ENCODE measurements at regions not wholly inside any gene's neighbourhood (a gene's known extent, or its start where the extent isn't known, plus 50 kb on each side); places are given as distances from the start of the nearest gene placed in this dataset.

- no TSS peak for BruUV-seq (replicated peaks)
- no peak overlapping the region for H3K4me3 Mint-ChIP-seq (ENCODE audit: unreplicated experiment)
- H3K9me3 Mint-ChIP-seq (ENCODE audit: unreplicated experiment) = no peaks in the 10 kb centered on the region
- DNase-seq (ENCODE audit: unreplicated experiment) = no peak
- H3K4me1 Mint-ChIP-seq (ENCODE audit: insufficient read depth, unreplicated experiment) = no peaks in the 10 kb centered on the region
- CTCF ChIA-PET = interaction anchor here (0.6 kb wide), 1 partner anchor 1918 kb away, joined by 3 read pairs; no protein-coding TSS in a partner anchor
- no peak for TF ChIP-seq CTCF (IDR thresholded peaks at IDR 0.05; ENCODE audit: unreplicated experiment)
- intact Hi-C loops (cut with micrococcal nuclease) = no loop called here
- no peaks in the 10 kb centered on the region for H3K27me3 Mint-ChIP-seq (ENCODE audit: insufficient read depth, unreplicated experiment)
- POLR2A ChIA-PET = no interaction called here
- H3K36me3 Mint-ChIP-seq (ENCODE audit: insufficient read depth, unreplicated experiment) = no peaks in the 10 kb centered on the region
- H3K27ac Mint-ChIP-seq (ENCODE audit: low read depth, unreplicated experiment) = no peak overlapping the region
Measured at GRCh38 chr16:59148056-59148768, 414.1 kb upstream of the GOT2 start.

DNA sequence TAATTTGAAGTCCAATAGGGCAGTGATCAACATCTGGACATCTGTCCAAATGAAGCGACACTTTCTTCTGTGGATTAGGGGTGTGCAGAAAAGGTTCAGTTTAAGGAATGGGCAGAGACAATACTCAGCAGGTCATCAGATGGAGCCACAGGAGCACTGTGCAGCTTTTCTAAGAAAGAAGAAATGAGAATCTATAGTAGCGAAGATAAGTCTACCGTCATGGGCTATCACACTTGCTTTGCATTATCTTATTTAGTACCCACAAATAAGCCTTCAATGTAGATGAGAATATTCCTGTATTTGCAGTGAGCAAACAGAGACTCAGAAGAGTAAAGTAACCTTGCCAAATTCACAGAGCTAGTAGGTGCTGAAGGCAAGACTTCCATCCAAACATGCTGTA is 412.0 kb upstream of the GOT2 start:
- Mint-ChIP-seq H3K4me1 (ENCODE audit: insufficient read depth, unreplicated experiment) (no peaks in the 10 kb centered on the region), H3K27ac (ENCODE audit: low read depth, unreplicated experiment) (no peak overlapping the region), H3K4me3 (ENCODE audit: unreplicated experiment) (no peak overlapping the region), H3K27me3 (ENCODE audit: insufficient read depth, unreplicated experiment) (no peaks in the 10 kb centered on the region), H3K9me3 (ENCODE audit: unreplicated experiment) (no peaks in the 10 kb centered on the region), H3K36me3 (ENCODE audit: insufficient read depth, unreplicated experiment) (no peaks in the 10 kb centered on the region)
- no TSS peak for BruUV-seq (replicated peaks)
- no peak for DNase-seq (ENCODE audit: unreplicated experiment)
- ChIA-PET POLR2A (interaction anchor here (0.8 kb wide), 1 partner anchor 13 kb away, joined by 3 read pairs; no protein-coding TSS in a partner anchor), CTCF (no interaction called here)
- TF ChIP-seq CTCF (IDR thresholded peaks at IDR 0.05; ENCODE audit: unreplicated experiment) = no peak
- intact Hi-C loops (cut with micrococcal nuclease) = no loop called here

DNA sequence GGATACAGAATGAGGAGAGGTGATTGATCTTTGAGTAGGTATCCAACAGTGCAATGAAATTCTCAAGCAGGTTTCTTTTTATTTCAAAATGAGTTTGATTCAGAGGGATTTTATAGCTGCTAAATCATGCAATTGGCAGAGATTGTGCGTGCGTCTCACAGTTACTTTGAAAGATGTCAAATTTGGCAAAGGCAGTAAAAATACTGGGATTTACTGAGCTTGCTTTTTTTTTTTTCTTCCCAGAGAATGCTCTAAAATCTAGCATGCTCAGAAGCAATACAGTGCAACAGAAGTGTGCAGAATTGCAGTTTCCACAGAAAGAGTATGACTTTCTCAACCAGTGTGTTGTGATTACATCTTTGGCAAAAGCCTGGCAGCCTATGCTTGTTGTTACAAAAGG is 410.7 kb upstream of the GOT2 start:
- ChIA-PET POLR2A (interaction anchor here (1.2 kb wide), 1 partner anchor 52 kb away, joined by 3 read pairs; no protein-coding TSS in a partner anchor), CTCF (interaction anchor here (0.6 kb wide), 2 partner anchors 31 to 65 kb away, joined by 3 read pairs; no protein-coding TSS in a partner anchor)
- Mint-ChIP-seq H3K36me3 (ENCODE audit: insufficient read depth, unreplicated experiment) (no peaks in the 10 kb centered on the region), H3K4me1 (ENCODE audit: insufficient read depth, unreplicated experiment) (no peaks in the 10 kb centered on the region), H3K4me3 (ENCODE audit: unreplicated experiment) (no peak overlapping the region), H3K27me3 (ENCODE audit: insufficient read depth, unreplicated experiment) (no peaks in the 10 kb centered on the region), H3K9me3 (ENCODE audit: unreplicated experiment) (peaks cover 4% of the 10 kb centered on the region), H3K27ac (ENCODE audit: low read depth, unreplicated experiment) (no peak overlapping the region)
- intact Hi-C loops (cut with micrococcal nuclease) = no loop called here
- TF ChIP-seq CTCF (IDR thresholded peaks at IDR 0.05; ENCODE audit: unreplicated experiment) = no peak
- DNase-seq (ENCODE audit: unreplicated experiment) = no peak
- no TSS peak for BruUV-seq (replicated peaks)

- Mint-ChIP-seq H3K9me3 (ENCODE audit: unreplicated experiment) (peaks cover 8% of the 10 kb centered on the region), H3K27me3 (ENCODE audit: insufficient read depth, unreplicated experiment) (peaks cover 2% of the 10 kb centered on the region), H3K4me1 (ENCODE audit: insufficient read depth, unreplicated experiment) (no peaks in the 10 kb centered on the region), H3K36me3 (ENCODE audit: insufficient read depth, unreplicated experiment) (no peaks in the 10 kb centered on the region), H3K4me3 (ENCODE audit: unreplicated experiment) (no peak overlapping the region), H3K27ac (ENCODE audit: low read depth, unreplicated experiment) (no peak overlapping the region)
- POLR2A ChIA-PET = interaction anchor here (1.2 kb wide), 1 partner anchor 53 kb away, joined by 3 read pairs; no protein-coding TSS in a partner anchor
- no peak for TF ChIP-seq CTCF (IDR thresholded peaks at IDR 0.05; ENCODE audit: unreplicated experiment)
- DNase-seq (ENCODE audit: unreplicated experiment) = no peak
- no TSS peak for BruUV-seq (replicated peaks)
- intact Hi-C loops (cut with micrococcal nuclease) = no loop called here
- CTCF ChIA-PET = interaction anchor here (0.6 kb wide), 2 partner anchors 31 to 65 kb away, joined by 3 read pairs; no protein-coding TSS in a partner anchor
Measured at GRCh38 chr16:59144326-59144725, 410.2 kb upstream of the GOT2 start.
